ENCODE measurements at regions not wholly inside any gene's neighbourhood (a gene's known extent, or its start where the extent isn't known, plus 50 kb on each side); places are given as distances from the start of the nearest gene placed in this dataset.

GRCh38 chr3:137097386-137097785 is 139.6 kb downstream of the IL20RB start:
- no peak overlapping the region for H3K4me3 ChIP-seq (ENCODE audit: insufficient read depth, low read depth, low read length)
- CTCF ChIA-PET, result interaction anchor here (1.1 to 1.3 kb wide), 2 partner anchors 8 to 9 kb away, joined by 3 to 4 read pairs; no protein-coding TSS in a partner anchor
- dilution Hi-C loops (cut with HindIII; ENCODE audit: low sequenced_read_pairs, unreplicated experiment), result no loop called here

More at GRCh38 chr3:137097386-137097785, 139.6 kb downstream of the IL20RB start:
- H4K8ac ChIP-seq (ENCODE audit: low read depth in 2 of 2, low read length in 2 of 2), result no peak overlapping the region
- no peak overlapping the region for H2BK5ac ChIP-seq (ENCODE audit: low read depth, low read length, poor library complexity, severe bottlenecking)
- no peaks in the 10 kb centered on the region for H3K9me1 ChIP-seq (ENCODE audit: insufficient read depth, low read length)
- TF ChIP-seq CHD1 (IDR thresholded peaks at IDR 0.05; ENCODE audit: low read depth, low read length), result no peak
- no peak for TF ChIP-seq BHLHE40 (IDR thresholded peaks at IDR 0.05; ENCODE audit: low read depth, low read length)
- TF ChIP-seq POLR2A (IDR thresholded peaks at IDR 0.05; ENCODE audit: low read depth, low read length), result no peak
- TF ChIP-seq RAD21 (IDR thresholded peaks at IDR 0.05; ENCODE audit: low read length), result no peak
- no peak for TF ChIP-seq CTCF (conservative IDR thresholded peaks at IDR 0.05; ENCODE audit: low read depth, low read length)
- no peak for TF ChIP-seq ELK1 (IDR thresholded peaks at IDR 0.05; ENCODE audit: borderline replicate concordance, low read depth, low read length)
- TF ChIP-seq USF2 (IDR thresholded peaks at IDR 0.05; ENCODE audit: low read depth, low read length), result no peak
- TF ChIP-seq FOS (IDR thresholded peaks at IDR 0.05; ENCODE audit: low read depth, low read length), result no peak
- TF ChIP-seq MAFK (IDR thresholded peaks at IDR 0.05; ENCODE audit: low read depth, low read length), result no peak
- TF ChIP-seq CEBPB (IDR thresholded peaks at IDR 0.05; ENCODE audit: low read depth, low read length), result no peak
- TF ChIP-seq NFE2L2 (IDR thresholded peaks at IDR 0.05; ENCODE audit: low read depth, low read length), result no peak
- no peak for TF ChIP-seq RFX5 (IDR thresholded peaks at IDR 0.05; ENCODE audit: low read depth, low read length)
- no peak for TF ChIP-seq RCOR1 (IDR thresholded peaks at IDR 0.05; ENCODE audit: insufficient replicate concordance, low read length)
- no peak for TF ChIP-seq MAZ (IDR thresholded peaks at IDR 0.05; ENCODE audit: borderline replicate concordance, low read depth, low read length)
- DNase-seq (no peak), ATAC-seq (ENCODE audit: low read depth) (no peak)
- H3K18ac ChIP-seq (ENCODE audit: low read depth, low read length), result no peak overlapping the region
- WGBS, 2 experiments (ENCODE audit: extremely low coverage in 2 of 2, insufficient read length in 1 of 2), result 0% methylated on average over 1 of the region's 3 CpGs; no CpG with 5 or more reads in 1 of the 2 experiments
- H3K27ac ChIP-seq (ENCODE audit: insufficient read depth, low read length), result no peak overlapping the region
- H4K20me1 ChIP-seq (ENCODE audit: insufficient read depth, low read length), result no peaks in the 10 kb centered on the region
- H3K36me3 ChIP-seq (ENCODE audit: control insufficient read depth, insufficient read depth, low read length), result no peaks in the 10 kb centered on the region
- H3K4ac ChIP-seq (ENCODE audit: low read depth, low read length), result no peak overlapping the region
- no peak overlapping the region for H3K4me2 ChIP-seq (ENCODE audit: low read depth, low read length)
- H3K23ac ChIP-seq (ENCODE audit: low read depth, low read length), result no peak overlapping the region
- no peak overlapping the region for H3K56ac ChIP-seq (ENCODE audit: extremely low read depth, insufficient read depth, low read length)
- no peak overlapping the region for H2BK120ac ChIP-seq (ENCODE audit: low read depth, low read length)
- no peak overlapping the region for H2AFZ ChIP-seq (replicated peaks; ENCODE audit: low read length, poor library complexity)
- POLR2A ChIA-PET (ENCODE audit: unreplicated experiment), result no interaction called here
- no peak overlapping the region for H2BK15ac ChIP-seq (ENCODE audit: low read depth, low read length)
- H4K91ac ChIP-seq (ENCODE audit: insufficient read depth, low read depth, low read length), result no peak overlapping the region
- no peak overlapping the region for H3K14ac ChIP-seq (replicated peaks; ENCODE audit: low read depth, low read length)
- BruUV-seq (replicated peaks), result no TSS peak
- in situ Hi-C loops (cut with MboI; ENCODE audit: low sequenced_read_pairs) (no loop called here), intact Hi-C loops (cut with micrococcal nuclease) (no loop called here)
- no peak overlapping the region for H3K9ac ChIP-seq (ENCODE audit: low read depth, low read length)
- H2AK9ac ChIP-seq (replicated peaks; ENCODE audit: low read depth, low read length, poor library complexity), result no peak overlapping the region
- no peak overlapping the region for H4K5ac ChIP-seq (ENCODE audit: low read depth, low read length)
- no peaks in the 10 kb centered on the region for H3K4me1 ChIP-seq (ENCODE audit: control insufficient read depth, insufficient read depth, low read length)
- no peak overlapping the region for H2AK5ac ChIP-seq (ENCODE audit: low read depth, low read length)
- no peak overlapping the region for H2BK20ac ChIP-seq (ENCODE audit: low read depth, low read length)
- H3K9me3 ChIP-seq (ENCODE audit: control insufficient read depth, insufficient read depth, low read length), result no peaks in the 10 kb centered on the region
- H3K27me3 ChIP-seq (ENCODE audit: control insufficient read depth, insufficient read depth, low read length), result peaks cover 2% of the 10 kb centered on the region
- no peaks in the 10 kb centered on the region for H3K79me1 ChIP-seq (ENCODE audit: low read depth in 1 of 2, low read length in 2 of 2)
